GM12874 (cell line): ENCODE measurements at regions not wholly inside any gene's neighbourhood (a gene's known extent, or its start where the extent isn't known, plus 50 kb on each side); places are given as distances from the start of the nearest gene placed in this dataset.

ENCODE experiments used
- CTCF ChIP-seq: IDR thresholded peaks from 2 replicates; pipeline ENCODE4 v1.5.1; 2011; ENCODE audit warnings: low read depth, mild to moderate bottlenecking, control low read depth, low read length, moderate library complexity; ENCODE audit not compliant: insufficient read depth

GRCh38 chr6:104286641-104287040 is 573.1 kb downstream of the HACE1 start:
- TF ChIP-seq CTCF: no peak

- no peak for TF ChIP-seq CTCF
Measured at GRCh38 chr6:104284872-104285271, 574.8 kb downstream of the HACE1 start.

- no peak for TF ChIP-seq CTCF
Measured at GRCh38 chr6:104282581-104282980, 577.1 kb downstream of the HACE1 start.

GRCh38 chr6:104281370-104281769 is 578.3 kb downstream of the HACE1 start:
- TF ChIP-seq CTCF: no peak

- TF ChIP-seq CTCF: no peak
Measured at GRCh38 chr6:104268389-104268788, 591.3 kb downstream of the HACE1 start.

GRCh38 chr6:104266922-104267321 is 592.8 kb downstream of the HACE1 start:
- no peak for TF ChIP-seq CTCF

- TF ChIP-seq CTCF: no peak
Measured at GRCh38 chr6:104256646-104257045, 603.1 kb downstream of the HACE1 start.

GRCh38 chr6:104253236-104253635 is 606.5 kb downstream of the HACE1 start:
- no peak for TF ChIP-seq CTCF
